ENCODE measurements at regions not wholly inside any gene's neighbourhood (a gene's known extent, or its start where the extent isn't known, plus 50 kb on each side); places are given as distances from the start of the nearest gene placed in this dataset.

DNA sequence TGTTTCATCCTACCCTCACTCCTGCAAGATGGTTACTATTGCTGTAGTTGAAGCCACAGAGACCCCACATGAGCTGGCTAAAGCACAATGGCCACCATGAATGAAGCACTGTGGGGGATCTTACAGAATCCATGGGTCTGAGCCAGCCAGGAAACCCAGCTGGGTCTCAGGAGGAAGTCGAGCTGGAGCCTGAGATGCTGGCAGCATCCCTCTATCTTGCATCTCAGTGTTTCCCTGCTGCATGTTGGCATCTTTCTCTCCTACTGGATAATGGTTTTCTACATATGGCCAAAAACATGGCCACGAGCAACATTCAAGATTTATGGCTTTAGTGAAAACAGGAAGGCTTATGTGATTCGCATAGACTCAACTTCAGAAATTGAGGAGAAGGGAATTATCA, 219.3 kb upstream of the SNX19 start:
- no peak for TF ChIP-seq CC2D1A (IDR thresholded peaks at IDR 0.05)
- TF ChIP-seq CBX8 (IDR thresholded peaks at IDR 0.05; ENCODE audit: borderline replicate concordance, extremely low read depth, low read depth, low read length, poor library complexity, severe bottlenecking) = no peak
- TF ChIP-seq NR2C1 (IDR thresholded peaks at IDR 0.05) = no peak
- no peak for TF ChIP-seq NR2C1 (tag; IDR thresholded peaks at IDR 0.05)
- no peak for TF ChIP-seq ZNF717 (CRISPR knock-in tag; IDR thresholded peaks at IDR 0.05)
- TF ChIP-seq, protein P1, sequence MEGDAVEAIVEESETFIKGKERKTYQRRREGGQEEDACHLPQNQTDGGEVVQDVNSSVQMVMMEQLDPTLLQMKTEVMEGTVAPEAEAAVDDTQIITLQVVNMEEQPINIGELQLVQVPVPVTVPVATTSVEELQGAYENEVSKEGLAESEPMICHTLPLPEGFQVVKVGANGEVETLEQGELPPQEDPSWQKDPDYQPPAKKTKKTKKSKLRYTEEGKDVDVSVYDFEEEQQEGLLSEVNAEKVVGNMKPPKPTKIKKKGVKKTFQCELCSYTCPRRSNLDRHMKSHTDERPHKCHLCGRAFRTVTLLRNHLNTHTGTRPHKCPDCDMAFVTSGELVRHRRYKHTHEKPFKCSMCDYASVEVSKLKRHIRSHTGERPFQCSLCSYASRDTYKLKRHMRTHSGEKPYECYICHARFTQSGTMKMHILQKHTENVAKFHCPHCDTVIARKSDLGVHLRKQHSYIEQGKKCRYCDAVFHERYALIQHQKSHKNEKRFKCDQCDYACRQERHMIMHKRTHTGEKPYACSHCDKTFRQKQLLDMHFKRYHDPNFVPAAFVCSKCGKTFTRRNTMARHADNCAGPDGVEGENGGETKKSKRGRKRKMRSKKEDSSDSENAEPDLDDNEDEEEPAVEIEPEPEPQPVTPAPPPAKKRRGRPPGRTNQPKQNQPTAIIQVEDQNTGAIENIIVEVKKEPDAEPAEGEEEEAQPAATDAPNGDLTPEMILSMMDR (IDR thresholded peaks at IDR 0.05 in 2 of 3, conservative IDR thresholded peaks at IDR 0.05 in 1 of 3; ENCODE audit: insufficient read depth in 2 of 3, low read depth in 1 of 3, low read length in 3 of 3) = no peak
- no peak for TF ChIP-seq ARID2 (IDR thresholded peaks at IDR 0.05)
- TF ChIP-seq TEAD2 (tag; IDR thresholded peaks at IDR 0.05) = no peak
- no peak for TF ChIP-seq MEF2A (IDR thresholded peaks at IDR 0.05; ENCODE audit: control insufficient read depth, low read depth, low read length)
- TF ChIP-seq ZNF12 (CRISPR knock-in tag; IDR thresholded peaks at IDR 0.05) = no peak
- no peak for TF ChIP-seq BRCA1 (IDR thresholded peaks at IDR 0.05)
- TF ChIP-seq BRCA1 (CRISPR knock-in tag; IDR thresholded peaks at IDR 0.05) = no peak

All from K562 (cell line).